GM18868 (cell line): ENCODE measurements at regions not wholly inside any gene's neighbourhood (a gene's known extent, or its start where the extent isn't known, plus 50 kb on each side); places are given as distances from the start of the nearest gene placed in this dataset.

ENCODE experiments used
- ATAC-seq: cut with Tn5 transposase; IDR thresholded peaks from one replicate; pipeline ENCODE4 v1.9.1; 2021; ENCODE audit warnings: mild to moderate bottlenecking, moderate library complexity; ENCODE audit not compliant: unreplicated experiment

- no peak for ATAC-seq
Observed at GRCh38 chr13:76379341-76380105, 506.7 kb downstream of the KCTD12 start.

- peak; percentile 74 for ATAC-seq
Observed at GRCh38 chr13:76378767-76379166, 507.4 kb downstream of the KCTD12 start.

DNA sequence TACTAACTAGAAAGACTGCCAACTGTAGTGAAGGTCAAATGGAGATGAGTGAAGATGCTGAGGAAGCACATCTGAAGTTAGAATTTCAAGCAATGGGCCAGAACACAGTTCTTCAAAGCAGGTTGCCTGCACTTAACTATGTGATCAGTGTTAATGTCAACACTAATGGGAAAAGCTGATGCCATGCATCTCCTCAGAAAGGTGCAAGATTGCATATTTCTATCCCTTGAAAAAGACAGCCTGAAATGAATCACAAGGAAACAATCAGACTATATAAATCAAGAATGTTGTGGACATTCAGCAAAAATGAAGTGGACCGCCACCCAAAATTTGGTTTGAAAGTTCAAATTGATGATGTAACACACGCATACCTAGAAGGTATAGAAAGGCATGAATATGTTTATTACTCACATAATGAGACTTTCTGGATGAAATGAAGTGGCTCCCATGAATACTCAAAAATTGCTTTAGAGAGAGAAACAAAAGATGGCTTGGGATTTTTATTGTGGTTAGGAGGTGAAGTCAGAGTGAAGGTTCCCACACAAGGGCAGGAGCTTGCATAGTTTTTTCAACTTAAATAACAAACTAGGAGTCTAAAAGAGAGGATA is 522.4 kb downstream of the KCTD12 start:
- no peak for ATAC-seq

DNA sequence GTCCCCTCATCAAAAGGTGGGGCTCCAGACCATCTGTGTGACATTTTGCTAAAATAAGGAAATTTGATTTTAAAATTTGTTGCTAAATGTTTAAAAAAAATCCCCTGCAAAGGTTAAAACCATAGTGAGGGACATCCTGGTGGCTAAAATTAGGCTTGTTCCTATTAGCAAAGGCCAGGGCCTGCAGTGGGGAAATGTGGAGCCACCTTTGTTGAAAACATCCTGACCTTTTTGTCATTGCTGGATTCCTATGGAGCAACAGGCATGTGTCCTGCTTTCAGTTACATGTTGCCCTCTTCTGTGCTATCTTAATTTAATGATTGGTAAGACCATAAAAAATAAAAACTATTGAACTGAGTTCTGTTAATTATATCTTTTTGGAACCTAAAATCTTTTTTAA is 524.3 kb downstream of the KCTD12 start:
- ATAC-seq = no peak

DNA sequence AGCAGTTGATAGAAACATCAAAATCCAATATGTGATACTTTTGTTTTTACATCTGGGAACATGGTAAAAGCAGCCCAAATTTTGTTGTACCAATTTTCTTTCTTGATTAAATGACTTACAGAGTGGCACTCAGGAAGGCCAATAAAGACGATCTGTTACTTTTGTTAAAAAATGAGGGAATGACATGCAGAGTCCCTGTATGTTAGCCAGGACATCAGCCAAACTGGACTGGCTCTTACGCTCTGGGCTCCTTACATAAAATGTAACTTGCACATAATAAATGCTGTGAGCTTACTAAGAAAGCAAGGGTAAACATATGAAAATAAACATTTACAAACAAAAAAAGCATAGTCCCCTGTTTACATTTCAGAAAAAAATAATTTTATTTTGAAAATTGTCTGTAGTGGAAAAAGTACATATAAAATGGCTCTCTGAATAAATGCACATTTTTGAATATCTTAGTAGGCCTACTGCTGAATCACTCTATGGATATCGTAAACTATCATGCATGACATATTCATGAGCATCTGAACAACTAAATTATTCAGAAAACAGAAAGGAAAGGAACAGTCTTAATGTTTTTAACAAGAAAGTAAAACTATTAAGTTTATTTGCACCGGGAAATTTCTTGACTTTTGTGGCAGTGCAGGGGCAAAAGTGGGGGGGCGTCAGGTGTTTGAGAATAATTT is 534.5 kb downstream of the KCTD12 start:
- ATAC-seq = no peak

DNA sequence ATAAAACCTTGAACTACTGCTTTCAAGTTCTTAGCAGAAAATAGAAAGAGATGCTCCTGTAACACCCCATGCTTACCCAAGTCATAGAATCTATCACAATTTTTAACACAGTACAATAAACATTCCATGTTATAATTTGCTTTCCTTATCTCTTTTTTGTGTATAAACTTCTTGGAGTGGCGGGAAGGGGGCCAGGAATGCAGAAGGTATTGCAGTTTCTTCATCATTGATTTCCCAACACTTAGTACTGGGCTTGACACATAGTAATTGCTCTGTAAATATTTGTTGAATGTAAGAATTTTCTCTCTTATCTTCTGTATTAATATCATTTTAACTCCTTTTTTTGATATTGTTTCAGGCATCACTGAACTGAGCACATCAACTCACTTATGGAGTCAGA is 535.8 kb downstream of the KCTD12 start:
- peak; percentile 54 for ATAC-seq

- peak; percentile 76 for ATAC-seq
Observed at GRCh38 chr13:76349700-76350099, 536.5 kb downstream of the KCTD12 start.

DNA sequence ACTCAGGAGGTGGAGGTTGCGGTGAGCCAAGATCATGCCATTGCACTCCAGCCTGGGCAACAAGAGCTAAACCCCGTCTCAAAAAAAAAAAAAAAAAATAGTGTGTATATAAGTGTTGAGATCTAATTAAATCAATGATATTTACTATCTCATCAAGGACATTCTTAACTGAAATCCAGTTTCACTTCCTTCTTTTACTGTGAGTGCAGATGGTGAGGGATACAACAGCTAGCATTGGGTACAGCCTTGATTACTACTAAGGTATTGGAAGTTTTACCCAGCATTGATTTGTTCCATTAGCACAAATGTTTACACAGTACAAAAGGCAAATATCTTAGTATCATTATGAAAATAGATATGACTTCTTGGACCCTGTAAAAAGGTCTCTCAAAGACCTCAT is 546.6 kb downstream of the KCTD12 start:
- ATAC-seq = no peak

GRCh38 chr13:76338003-76338402 is 548.2 kb downstream of the KCTD12 start:
- ATAC-seq = no peak

- no peak for ATAC-seq
Observed at GRCh38 chr13:76336889-76337844, 549.0 kb downstream of the KCTD12 start.

DNA sequence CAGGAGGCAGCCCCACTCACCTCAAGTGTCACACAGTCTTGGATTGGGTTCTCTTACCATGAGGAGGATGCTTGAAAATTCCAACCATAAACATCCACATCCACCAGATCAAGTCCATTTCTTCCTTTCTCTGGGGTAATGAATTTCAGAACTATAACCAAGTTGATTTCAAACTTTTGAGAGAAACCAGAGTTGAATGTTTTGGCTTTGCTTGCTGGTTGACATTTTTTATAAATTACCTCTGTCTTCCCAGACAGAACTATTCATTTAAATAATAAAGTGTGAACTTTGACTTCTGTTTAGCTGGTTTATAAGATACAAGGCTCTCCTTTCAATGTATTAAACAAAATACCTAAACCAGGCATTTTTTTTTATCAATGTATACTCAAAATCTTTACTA is 550.7 kb downstream of the KCTD12 start:
- ATAC-seq = no peak

DNA sequence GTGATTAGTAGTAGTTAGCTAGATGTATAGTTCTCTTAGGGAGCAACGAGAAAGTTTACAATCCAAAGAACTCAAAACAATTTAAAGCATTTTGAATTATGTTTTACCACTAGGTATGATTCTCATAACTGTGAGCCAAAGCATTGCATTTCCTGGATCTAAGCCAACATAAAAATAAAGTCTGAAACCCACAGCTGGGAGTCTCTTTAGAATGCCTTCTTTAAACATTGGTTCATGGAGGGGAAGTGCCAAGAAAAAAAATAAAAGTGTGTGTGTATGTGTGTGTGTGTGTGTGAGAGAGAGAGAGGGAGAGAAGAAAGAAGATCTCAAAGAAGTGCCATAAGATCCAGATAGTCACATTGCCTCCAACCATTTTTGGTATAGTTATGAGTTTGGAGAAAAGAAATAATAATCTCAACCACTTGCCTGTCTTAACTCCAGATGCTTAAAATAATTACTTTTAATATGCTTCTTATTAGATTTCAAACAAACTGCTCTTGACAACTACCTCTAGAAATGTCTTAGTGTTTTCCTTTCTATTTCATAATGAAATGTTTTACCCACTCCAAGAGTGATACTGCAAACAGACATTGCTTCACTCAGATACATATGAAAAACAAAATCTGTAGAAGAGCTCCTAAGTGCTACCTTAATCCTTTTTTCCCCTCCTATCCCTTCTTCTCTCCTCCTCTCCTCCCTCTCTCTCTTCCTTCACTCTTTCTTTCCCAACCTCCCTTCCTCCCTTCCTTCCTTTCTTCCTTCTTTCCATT is 554.1 kb downstream of the KCTD12 start:
- no peak for ATAC-seq

DNA sequence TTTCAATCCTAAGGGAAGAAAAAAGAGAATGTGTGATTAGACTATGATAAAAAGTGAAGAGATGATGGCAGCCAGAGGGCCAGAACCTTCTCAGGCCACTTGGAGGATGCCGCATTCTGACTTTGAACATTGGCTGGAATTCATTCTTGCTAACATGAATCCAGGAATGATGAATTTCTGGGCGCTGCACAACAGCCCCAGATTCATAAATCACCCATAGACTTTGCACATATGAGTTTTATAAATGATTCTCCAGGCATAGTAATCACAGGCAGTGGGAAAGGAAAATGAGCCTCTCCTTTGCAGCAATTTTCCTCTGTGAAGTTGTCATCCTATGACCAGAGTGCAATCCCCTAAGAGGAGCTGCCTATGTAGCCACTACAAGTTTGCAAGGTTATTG is 555.4 kb downstream of the KCTD12 start:
- ATAC-seq = no peak

- ATAC-seq = no peak
Observed at GRCh38 chr13:76329866-76330580, 556.2 kb downstream of the KCTD12 start.

- ATAC-seq = peak; percentile 55
Observed at GRCh38 chr13:76329004-76329403, 557.2 kb downstream of the KCTD12 start.

- no peak for ATAC-seq
Observed at GRCh38 chr13:76326343-76326742, 559.9 kb downstream of the KCTD12 start.

GRCh38 chr13:76319921-76320320 is 566.3 kb downstream of the KCTD12 start:
- ATAC-seq = no peak

GRCh38 chr13:76316998-76317527 is 569.1 kb downstream of the KCTD12 start:
- no peak for ATAC-seq

DNA sequence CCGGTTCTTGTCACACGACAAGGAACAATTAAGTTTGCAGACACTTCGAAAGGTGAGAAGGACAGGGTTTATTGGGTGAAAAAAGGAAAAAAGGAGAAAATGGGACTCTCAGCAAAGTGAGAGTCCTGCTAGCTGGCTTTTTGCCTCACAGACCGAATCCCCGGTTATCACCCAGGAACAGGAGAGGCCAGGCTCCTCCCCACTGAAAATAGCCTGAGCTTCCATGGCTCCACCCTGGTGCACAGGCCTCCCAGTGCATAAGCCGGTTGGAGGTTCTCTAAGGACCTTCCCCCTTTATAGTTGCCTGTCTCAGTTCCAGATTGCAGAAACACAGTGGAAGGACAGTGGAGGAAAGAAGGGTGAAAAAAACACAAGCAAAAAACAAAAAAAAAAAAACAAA is 571.7 kb downstream of the KCTD12 start:
- ATAC-seq = no peak
